ENCODE measurements at regions not wholly inside any gene's neighbourhood (a gene's known extent, or its start where the extent isn't known, plus 50 kb on each side); places are given as distances from the start of the nearest gene placed in this dataset.

- no peak for TF ChIP-seq CTCF (IDR thresholded peaks at IDR 0.05; ENCODE audit: insufficient read depth, low read depth, low read length)
- TF ChIP-seq EZH2 (IDR thresholded peaks at IDR 0.05; ENCODE audit: insufficient read depth, low read length), result no peak
Measured at GRCh38 chr6:160818934-160819333, 116.9 kb downstream of the PLG start.

All from astrocyte (in vitro differentiated cells and primary cell).